RWPE2 (cell line): ENCODE measurements at regions not wholly inside any gene's neighbourhood (a gene's known extent, or its start where the extent isn't known, plus 50 kb on each side); places are given as distances from the start of the nearest gene placed in this dataset.
"Not testable (repeated sequence)": the region's sequence is repeated elsewhere in the genome, so short reads cannot be mapped to it uniquely, and the experiment has no call there.

Experiments
- ATAC-seq: fragments of 200-7000 bp; cut with Tn5 transposase; 3 replicates; pipeline ENCODE4 v1.9.1; 2021; ENCODE audit warnings: low read depth
- DNase-seq: peaks from one replicate; pipeline ENCODE4 v3.0.0-alpha.2; 2020; ENCODE audit warnings: low spot score
- H3K27ac ChIP-seq: fragments of 450-650 bp; 2 replicates; pipeline ENCODE4 v1.5.1; 2017; ENCODE audit warnings: mild to moderate bottlenecking; ENCODE audit not compliant: poor library complexity, severe bottlenecking
- H3K27me3 ChIP-seq: fragments of 250-450 bp; sonication (Bioruptor Pico); 2 replicates; pipeline ENCODE4 v1.5.1; 2021; ENCODE audit warnings: mild to moderate bottlenecking, moderate library complexity; ENCODE audit not compliant: insufficient read depth, poor library complexity, severe bottlenecking
- H3K36me3 ChIP-seq: fragments of 250-450 bp; sonication (Bioruptor Pico); 2 replicates; pipeline ENCODE4 v1.5.1; 2020; ENCODE audit warnings: low read depth, mild to moderate bottlenecking, moderate library complexity
- H3K4me1 ChIP-seq: fragments of 250-450 bp; sonication (Bioruptor Pico); 2 replicates; pipeline ENCODE4 v1.5.1; 2021; ENCODE audit warnings: mild to moderate bottlenecking, moderate library complexity; ENCODE audit not compliant: insufficient read depth, poor library complexity, severe bottlenecking
- H3K4me3 ChIP-seq: fragments of 250-450 bp; sonication (Bioruptor Pico); 2 replicates; pipeline ENCODE4 v1.5.1; 2021; ENCODE audit warnings: mild to moderate bottlenecking, moderate library complexity; ENCODE audit not compliant: severe bottlenecking
- H3K9me3 ChIP-seq: fragments of 250-450 bp; sonication (Bioruptor Pico); 2 replicates; pipeline ENCODE4 v1.5.1; 2021; ENCODE audit warnings: mild to moderate bottlenecking, moderate library complexity; ENCODE audit not compliant: severe bottlenecking
- CTCF ChIP-seq: fragments of 450-650 bp; IDR thresholded peaks from one replicate; pipeline ENCODE4 v1.5.1; 2017; ENCODE audit warnings: mild to moderate bottlenecking, moderate library complexity; ENCODE audit not compliant: poor library complexity, severe bottlenecking

- DNase-seq, result no peak
- Histone ChIP-seq H3K4me3 (no peak overlapping the region), H3K4me1 (peaks cover 23% of the 10 kb centered on the region), H3K27ac (peak overlapping the region; percentile 69), H3K36me3 (no peaks in the 10 kb centered on the region), H3K27me3 (no peaks in the 10 kb centered on the region), H3K9me3 (no peaks in the 10 kb centered on the region)
- peak; percentile 37; the same call in 2 of the 3 replicates for ATAC-seq
- TF ChIP-seq CTCF, result no peak
These were observed 147.3 kb downstream of the PCDH7 start for GRCh38 chr4:30867427-30867826.

- Histone ChIP-seq H3K27ac (peak overlapping the region; percentile 69), H3K27me3 (no peaks in the 10 kb centered on the region), H3K36me3 (no peaks in the 10 kb centered on the region), H3K4me3 (no peak overlapping the region), H3K4me1 (peaks cover 18% of the 10 kb centered on the region), H3K9me3 (no peaks in the 10 kb centered on the region)
- no peak for TF ChIP-seq CTCF
- DNase-seq (no peak), ATAC-seq (no peak)
These were observed 148.1 kb downstream of the PCDH7 start for GRCh38 chr4:30868111-30868895.

DNA sequence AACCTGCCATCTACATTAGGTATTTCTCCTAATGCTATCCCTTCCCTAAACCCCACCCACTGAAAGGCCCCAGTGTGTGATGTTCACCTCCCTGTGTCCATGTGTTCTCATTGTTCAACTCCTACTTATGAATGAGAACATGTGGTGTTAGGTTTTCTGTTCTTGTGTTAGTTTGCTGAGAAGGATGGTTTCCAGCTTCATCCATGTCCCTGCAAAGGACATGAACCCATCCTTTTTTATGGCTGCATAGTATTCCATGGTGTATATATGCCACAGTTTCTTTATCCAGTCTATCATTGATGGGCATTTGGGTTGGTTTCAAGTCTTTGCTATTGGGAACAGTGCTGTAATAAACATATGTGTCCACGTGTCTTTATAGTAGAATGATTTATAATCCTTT, 149.2 kb downstream of the PCDH7 start:
- H3K27me3 ChIP-seq, ATAC-seq, DNase-seq, H3K27ac ChIP-seq, H3K4me3 ChIP-seq, H3K9me3 ChIP-seq, H3K36me3 ChIP-seq: not testable (repeated sequence)
- peaks cover 16% of the 10 kb centered on the region for H3K4me1 ChIP-seq

DNA sequence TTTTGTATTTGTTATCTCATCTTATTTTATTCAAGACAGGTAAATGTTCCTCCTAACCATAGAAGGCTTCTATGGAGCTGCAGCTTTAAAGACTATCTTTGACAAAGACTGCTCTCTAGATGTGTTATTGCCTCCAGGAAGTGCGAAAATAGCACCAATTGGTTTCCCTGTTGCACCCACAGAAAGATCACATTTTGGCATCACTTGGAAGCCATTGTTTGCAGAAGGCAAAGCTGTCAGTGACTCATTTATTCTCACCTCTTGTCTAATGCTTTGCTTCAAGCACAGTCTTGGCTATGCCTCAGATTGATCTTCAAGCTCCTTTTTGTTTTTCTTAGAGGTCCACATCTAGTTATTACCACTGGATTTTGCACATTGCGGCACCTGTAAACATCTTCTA, 150.3 kb downstream of the PCDH7 start:
- ATAC-seq (no peak; the same call in 2 of the 3 replicates), DNase-seq (no peak)
- TF ChIP-seq CTCF, result no peak
- Histone ChIP-seq H3K27ac (no peak overlapping the region), H3K27me3 (no peaks in the 10 kb centered on the region), H3K36me3 (no peaks in the 10 kb centered on the region), H3K4me3 (no peak overlapping the region), H3K4me1 (peaks cover 16% of the 10 kb centered on the region), H3K9me3 (no peaks in the 10 kb centered on the region)

DNA sequence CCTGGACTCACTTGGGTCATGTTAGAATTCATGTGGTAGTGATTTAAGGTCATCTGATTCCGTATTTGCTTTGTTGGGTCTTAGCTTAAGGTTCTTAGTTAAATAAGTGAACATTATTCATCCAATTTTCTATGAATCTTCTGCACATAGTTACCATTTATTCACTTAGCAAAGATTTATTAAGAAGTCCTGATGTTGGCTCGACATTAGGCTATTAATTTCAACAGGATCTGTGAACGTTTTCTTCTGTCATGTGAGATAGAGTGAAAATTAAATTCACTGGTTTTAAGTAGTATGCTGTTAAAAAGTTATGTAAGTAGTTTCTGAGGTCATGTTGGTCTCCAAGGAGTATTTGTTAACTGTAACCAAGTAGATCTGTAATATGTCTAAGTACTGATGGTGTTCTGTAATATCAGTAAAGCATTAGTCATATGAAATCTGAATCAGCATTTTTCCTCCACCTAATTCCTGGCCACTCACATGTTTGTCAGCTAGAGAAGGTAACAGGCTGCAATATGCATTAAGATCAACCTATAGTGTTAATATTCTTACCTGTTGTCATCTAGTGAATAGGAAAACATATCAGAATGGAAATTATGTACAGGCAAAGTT, 155.6 kb downstream of the PCDH7 start:
- peaks cover 4% of the 10 kb centered on the region for H3K4me1 ChIP-seq
- TF ChIP-seq CTCF, result no peak
- no peaks in the 10 kb centered on the region for H3K27me3 ChIP-seq
- H3K27ac ChIP-seq, result no peak overlapping the region
- DNase-seq (no peak), ATAC-seq (peak; percentile 42; the same call in 1 of the 3 replicates)
- no peak overlapping the region for H3K4me3 ChIP-seq
- H3K9me3 ChIP-seq, result no peaks in the 10 kb centered on the region
- no peaks in the 10 kb centered on the region for H3K36me3 ChIP-seq
